B cell (primary cell): ENCODE measurements at regions not wholly inside any gene's neighbourhood (a gene's known extent, or its start where the extent isn't known, plus 50 kb on each side); places are given as distances from the start of the nearest gene placed in this dataset.

Source experiments
- ATAC-seq: fragments of 200-7000 bp; cut with Tn5 transposase; one replicate; pipeline ENCODE4 v1.10.0; 2021; ENCODE audit warnings: low read depth, mild to moderate bottlenecking, moderate number of reproducible peaks, moderate library complexity
- CTCF ChIA-PET: fragments of 350-600 bp; sonication (Branson Sonifier 250); formaldehyde crosslinking; loops from one replicate; lab custom pipeline; 2021; ENCODE audit warnings: antibody characterized with exemption, inconsistent platforms; lab: Charles Lee
- POLR2A ChIA-PET: fragments of 350-600 bp; sonication (Branson Sonifier 250); formaldehyde crosslinking; loops from one replicate; lab custom pipeline; 2021; ENCODE audit warnings: antibody characterized with exemption; lab: Charles Lee
- DNase-seq: peaks from one replicate; pipeline ENCODE4 v3.0.0; 2013
- H2AFZ ChIP-seq: 2 replicates; pipeline ENCODE4 v1.6.1; 2012; ENCODE audit warnings: mild to moderate bottlenecking, low read depth, low read length; ENCODE audit not compliant: insufficient read depth, poor library complexity, severe bottlenecking
- H3K27ac ChIP-seq, 2 donors: 1 replicate in 1 of 2; 2 replicates in 1 of 2; pipeline ENCODE4 v1.5.1; 2012 to 2013; ENCODE audit warnings: low read length in 2 of 2, mild to moderate bottlenecking in 2 of 2, moderate library complexity in 1 of 2
- H3K27me3 ChIP-seq, 4 experiments: fragments of 200-600 bp in 1 of 4; sonication (generic) in 1 of 4; replicated peaks in 1 of 4; 1 replicate in 2 of 4; 2 replicates in 2 of 4; pipeline versions ENCODE4 v1.6.1 to v1.7.0; 2013 to 2016; ENCODE audit warnings: low read length in 3 of 4, mild to moderate bottlenecking in 2 of 4, mixed read lengths in 1 of 4, moderate library complexity in 1 of 4; ENCODE audit not compliant: insufficient read depth in 4 of 4, control insufficient read depth in 3 of 4; ENCODE audit errors: control extremely low read depth in 1 of 4
- H3K36me3 ChIP-seq, 2 experiments: replicated peaks in 1 of 2; 1 replicate in 1 of 2; 2 replicates in 1 of 2; pipeline versions ENCODE4 v1.6.1 to v1.7.1; 2013; ENCODE audit warnings: low read length in 1 of 2; ENCODE audit not compliant: insufficient read depth in 2 of 2, control insufficient read depth in 1 of 2; ENCODE audit errors: control extremely low read depth in 1 of 2, extremely low read depth in 1 of 2
- H3K4me1 ChIP-seq, 2 donors: fragments of 200-600 bp in 1 of 2; sonication (generic) in 1 of 2; 1 replicate in 1 of 2; 2 replicates in 1 of 2; pipeline versions ENCODE4 v1.5.1 to v1.6.1; 2013 to 2017; ENCODE audit warnings: low read length in 2 of 2; ENCODE audit not compliant: control insufficient read depth in 2 of 2, insufficient read depth in 2 of 2
- H3K4me2 ChIP-seq: replicated peaks from 2 replicates; pipeline ENCODE3; 2012; ENCODE audit warnings: mild to moderate bottlenecking, low read depth, low read length; ENCODE audit not compliant: poor library complexity, severe bottlenecking
- H3K4me3 ChIP-seq, 5 experiments: fragments of 200-600 bp in 1 of 5; sonication (generic) in 1 of 5; 1 replicate in 3 of 5; 2 replicates in 2 of 5; pipeline versions ENCODE4 v1.5.1 to v1.7.0; 2011 to 2016; ENCODE audit warnings: low read length in 4 of 5, mild to moderate bottlenecking in 4 of 5, low read depth in 2 of 5, control low read depth in 1 of 5, moderate library complexity in 1 of 5; ENCODE audit not compliant: insufficient read depth in 1 of 5; ENCODE audit errors: control extremely low read depth in 1 of 5, extremely low read depth in 1 of 5
- H3K79me2 ChIP-seq: fragments of 200-600 bp; sonication (generic); one replicate; pipeline ENCODE4 v1.6.0; 2016; ENCODE audit warnings: low read length; ENCODE audit not compliant: control insufficient read depth, insufficient read depth
- H3K9ac ChIP-seq: fragments of 200-600 bp; sonication (generic); 2 replicates; pipeline ENCODE4 v1.6.1; 2017; ENCODE audit warnings: mild to moderate bottlenecking, low read length, moderate library complexity
- H3K9me3 ChIP-seq, 3 donors: one replicate each; pipeline versions ENCODE4 v1.6.1 to v1.7.1; 2013; ENCODE audit warnings: low read length in 2 of 3; ENCODE audit not compliant: control insufficient read depth in 2 of 3, insufficient read depth in 1 of 3; ENCODE audit errors: control extremely low read depth in 1 of 3
- H4K20me1 ChIP-seq: 2 replicates; pipeline ENCODE4 v1.6.0; 2012; ENCODE audit warnings: mild to moderate bottlenecking, low read length; ENCODE audit not compliant: insufficient read depth, control insufficient read depth, poor library complexity, severe bottlenecking
- H3K27ac Mint-ChIP-seq: one replicate; pipeline ENCODE4 v1.8.0; 2021; ENCODE audit warnings: mixed read lengths
- H3K27me3 Mint-ChIP-seq: one replicate; pipeline ENCODE4 v1.8.0; 2021; ENCODE audit warnings: mixed read lengths
- H3K4me1 Mint-ChIP-seq: one replicate; pipeline ENCODE4 v1.8.0; 2021; ENCODE audit warnings: mixed read lengths
- H3K4me3 Mint-ChIP-seq: one replicate; pipeline ENCODE4 v1.8.0; 2021; ENCODE audit warnings: mixed read lengths
- H3K9me3 Mint-ChIP-seq: one replicate; pipeline ENCODE4 v1.8.0; 2022; ENCODE audit warnings: mixed read lengths; ENCODE audit not compliant: insufficient read depth
- EZH2 ChIP-seq: IDR thresholded peaks from 2 replicates; pipeline ENCODE4 v1.6.1; 2012; ENCODE audit warnings: borderline replicate concordance, low read depth, mild to moderate bottlenecking, moderate library complexity, low read length; ENCODE audit not compliant: insufficient read depth, poor library complexity, severe bottlenecking
- WGBS: methylation state at CpG from one replicate; pipeline ENCODE4 v1.1.5; 2013; ENCODE audit warnings: missing lambda C conversion rate; ENCODE audit not compliant: insufficient coverage; 5-methylcytosine and 5-hydroxymethylcytosine counted together
- intact Hi-C: fragments of 100-400 bp; cut with micrococcal nuclease; formaldehyde crosslinking; loops from one replicate; pipeline ENCODE4 v1.10.0; 2022
- TF ChIP-seq, protein P1 (sequence below): fragments of 200-600 bp; IDR thresholded peaks from one replicate; pipeline ENCODE4 v1.8.0; 2022; ENCODE audit warnings: antibody characterized with exemption, mild to moderate bottlenecking

DNA sequence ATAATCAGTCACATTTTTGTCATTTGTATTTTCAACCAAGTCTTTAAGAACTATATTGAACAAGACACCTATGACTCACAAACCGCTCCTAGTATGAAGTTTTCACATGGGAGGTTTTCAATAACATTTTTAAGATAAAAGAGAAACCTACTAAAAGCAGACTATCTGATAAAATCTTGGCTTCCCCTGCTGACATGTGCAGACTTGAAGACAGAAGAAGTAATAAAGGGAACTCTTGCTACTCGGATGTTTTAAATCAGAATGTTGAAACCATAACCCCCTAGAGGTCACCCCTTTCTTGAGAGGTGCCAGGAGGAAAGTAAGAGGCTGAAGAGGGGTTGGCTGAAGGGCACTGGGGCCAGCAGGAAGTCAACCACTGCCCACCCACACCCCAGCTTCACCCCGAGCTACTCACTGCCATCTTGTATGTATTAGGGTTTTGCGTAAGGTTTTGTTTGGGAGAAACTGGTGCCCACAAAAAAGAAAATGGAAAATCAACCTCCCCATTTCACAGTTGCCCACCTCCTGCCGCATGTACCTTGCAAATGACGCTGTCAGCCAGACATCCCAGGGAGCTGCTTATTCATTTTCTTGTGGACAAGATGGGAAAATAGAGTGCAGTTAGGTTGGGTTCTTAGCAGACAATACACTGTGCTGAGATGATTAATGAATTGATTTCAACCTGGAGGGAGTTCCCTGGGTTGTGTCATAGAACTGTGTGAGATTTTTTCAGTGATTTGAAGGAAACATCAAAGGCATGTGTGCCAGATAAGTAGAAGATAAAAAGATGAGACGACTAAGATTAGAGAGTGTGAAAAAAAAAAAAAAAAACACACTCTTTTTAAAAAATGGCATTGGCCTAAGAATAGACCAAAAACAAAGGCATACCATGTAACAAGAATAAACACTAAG is 83.2 kb upstream of the TAB2 start:
- H3K4me1 Mint-ChIP-seq: peaks cover 53% of the 10 kb centered on the region
- H3K9ac ChIP-seq: no peak overlapping the region
- H3K36me3 ChIP-seq: peaks cover 0 to under 1% of the 10 kb centered on the region in 2 experiments
- H3K9me3 Mint-ChIP-seq: no peaks in the 10 kb centered on the region
- peaks cover 27 to 41% of the 10 kb centered on the region in 2 donors for H3K4me1 ChIP-seq
- no peak for TF ChIP-seq EZH2
- TF ChIP-seq, protein P1, sequence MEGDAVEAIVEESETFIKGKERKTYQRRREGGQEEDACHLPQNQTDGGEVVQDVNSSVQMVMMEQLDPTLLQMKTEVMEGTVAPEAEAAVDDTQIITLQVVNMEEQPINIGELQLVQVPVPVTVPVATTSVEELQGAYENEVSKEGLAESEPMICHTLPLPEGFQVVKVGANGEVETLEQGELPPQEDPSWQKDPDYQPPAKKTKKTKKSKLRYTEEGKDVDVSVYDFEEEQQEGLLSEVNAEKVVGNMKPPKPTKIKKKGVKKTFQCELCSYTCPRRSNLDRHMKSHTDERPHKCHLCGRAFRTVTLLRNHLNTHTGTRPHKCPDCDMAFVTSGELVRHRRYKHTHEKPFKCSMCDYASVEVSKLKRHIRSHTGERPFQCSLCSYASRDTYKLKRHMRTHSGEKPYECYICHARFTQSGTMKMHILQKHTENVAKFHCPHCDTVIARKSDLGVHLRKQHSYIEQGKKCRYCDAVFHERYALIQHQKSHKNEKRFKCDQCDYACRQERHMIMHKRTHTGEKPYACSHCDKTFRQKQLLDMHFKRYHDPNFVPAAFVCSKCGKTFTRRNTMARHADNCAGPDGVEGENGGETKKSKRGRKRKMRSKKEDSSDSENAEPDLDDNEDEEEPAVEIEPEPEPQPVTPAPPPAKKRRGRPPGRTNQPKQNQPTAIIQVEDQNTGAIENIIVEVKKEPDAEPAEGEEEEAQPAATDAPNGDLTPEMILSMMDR: no peak
- H4K20me1 ChIP-seq: no peaks in the 10 kb centered on the region
- no peaks in the 10 kb centered on the region for H3K27me3 ChIP-seq
- CTCF ChIA-PET: interaction anchor here (1.1 kb wide), 1 partner anchor 157 kb away, joined by 4 read pairs; no protein-coding TSS in a partner anchor
- H3K79me2 ChIP-seq: no peaks in the 10 kb centered on the region
- H3K4me3 Mint-ChIP-seq: no peak overlapping the region
- H2AFZ ChIP-seq: no peak overlapping the region
- H3K9me3 ChIP-seq: peaks cover 0 to 8% (median 0%) of the 10 kb centered on the region in 3 donors
- H3K4me3 ChIP-seq: no peak overlapping the region
- intact Hi-C loops: loop anchor here (5.0 kb wide), 1 partner anchor 33 kb away; no protein-coding TSS in a partner anchor
- POLR2A ChIA-PET: no interaction called here
- H3K27ac Mint-ChIP-seq: no peak overlapping the region
- no peak for DNase-seq
- H3K4me2 ChIP-seq: no peak overlapping the region
- H3K27ac ChIP-seq: no peak overlapping the region
- no peak for ATAC-seq
- WGBS: 90% methylated on average over 2 of the region's 7 CpGs
- no peaks in the 10 kb centered on the region for H3K27me3 Mint-ChIP-seq

DNA sequence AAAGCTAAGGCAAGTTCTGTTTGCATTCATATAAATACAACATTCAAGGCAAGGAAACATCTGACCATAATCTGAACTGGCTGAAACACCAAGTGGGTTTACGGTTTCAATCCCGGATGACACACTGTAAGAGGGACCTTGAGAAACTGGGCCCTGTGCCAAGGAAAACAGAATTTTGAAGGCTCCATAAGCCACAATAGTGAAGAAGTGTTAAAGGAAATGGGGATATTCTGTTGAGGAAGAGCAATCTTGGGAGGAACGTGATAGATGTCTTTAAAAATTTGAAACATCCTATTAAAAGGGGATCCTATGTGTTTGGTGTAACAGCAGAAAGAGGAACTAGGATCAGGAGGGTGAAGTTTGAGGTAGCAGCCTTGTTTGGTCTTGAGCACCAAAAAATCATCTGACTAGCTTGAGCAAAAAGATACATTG is 82.4 kb upstream of the TAB2 start:
- Histone ChIP-seq H3K4me1 (peaks cover 26 to 37% of the 10 kb centered on the region in 2 donors), H3K4me2 (peak overlapping the region; percentile 51), H4K20me1 (no peaks in the 10 kb centered on the region), H3K9me3 (peaks cover 0 to 14% (median 4%) of the 10 kb centered on the region in 3 donors), H3K79me2 (no peaks in the 10 kb centered on the region), H2AFZ (peak overlapping the region; percentile 64), H3K4me3 (peak overlapping the region in 1 of 5 experiments; percentile 19), H3K9ac (peak overlapping the region; percentile 21), H3K36me3 (peaks cover 0 to 2% of the 10 kb centered on the region in 2 experiments), H3K27me3 (no peaks in the 10 kb centered on the region), H3K27ac (peak overlapping the region in 1 of 2 donors; percentile 64)
- peak; percentile 75 for ATAC-seq
- no peaks in the 10 kb centered on the region for H3K9me3 Mint-ChIP-seq
- 0% methylated on average over 2 of the region's 3 CpGs for WGBS
- POLR2A ChIA-PET: no interaction called here
- peak; percentile 70 for DNase-seq
- CTCF ChIA-PET: interaction anchor here (1.1 to 1.7 kb wide), 4 partner anchors 12 to 197 kb away, joined by 3 to 5 read pairs (median 4); no protein-coding TSS in a partner anchor
- peak overlapping the region; percentile 50 for H3K27ac Mint-ChIP-seq
- TF ChIP-seq EZH2: no peak
- TF ChIP-seq, protein P1: no peak
- H3K27me3 Mint-ChIP-seq: no peaks in the 10 kb centered on the region
- peaks cover 50% of the 10 kb centered on the region for H3K4me1 Mint-ChIP-seq
- peak overlapping the region; percentile 42 for H3K4me3 Mint-ChIP-seq
- intact Hi-C loops: no loop called here
